ENCODE measurements at regions not wholly inside any gene's neighbourhood (a gene's known extent, or its start where the extent isn't known, plus 50 kb on each side); places are given as distances from the start of the nearest gene placed in this dataset.

DNA sequence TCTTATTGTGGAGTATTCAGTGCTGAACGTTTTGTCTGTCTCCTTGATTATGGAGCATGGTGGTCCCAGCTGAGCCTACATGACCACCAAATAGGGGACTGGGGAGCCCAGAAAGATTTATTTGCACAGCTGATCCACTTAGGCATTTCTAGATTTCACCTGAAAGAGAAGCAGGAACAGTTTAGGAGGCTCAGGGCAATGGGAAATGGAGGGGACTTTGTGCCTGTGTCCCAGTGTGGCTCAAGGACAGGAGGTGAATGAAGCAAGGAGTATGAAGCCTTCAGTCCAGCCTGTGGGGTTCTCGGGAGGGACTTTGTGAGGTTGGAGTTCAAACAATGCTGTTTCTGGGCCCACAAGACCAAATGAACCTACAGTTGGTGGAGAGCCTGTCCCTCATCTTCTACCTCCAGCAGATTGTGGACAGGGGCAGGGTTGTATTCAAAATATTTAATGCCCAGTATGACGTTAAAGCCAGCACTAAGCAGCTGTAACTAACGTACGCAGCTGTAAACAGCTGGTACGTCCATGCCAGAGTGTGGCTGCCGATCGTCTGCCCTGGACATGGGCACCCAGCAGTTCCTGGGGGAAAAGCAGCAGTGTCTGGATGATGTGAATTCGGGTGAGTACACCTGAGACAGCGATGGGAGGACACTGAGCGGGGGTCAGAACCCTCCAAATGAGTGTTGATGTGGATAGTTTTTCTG lies 164.9 kb upstream of the RAB4A start:
- no peak for DNase-seq (ENCODE audit: low spot score)

GRCh38 chr1:229106526-229107125 lies 164.3 kb upstream of the RAB4A start:
- DNase-seq (ENCODE audit: low spot score) = no peak

DNA sequence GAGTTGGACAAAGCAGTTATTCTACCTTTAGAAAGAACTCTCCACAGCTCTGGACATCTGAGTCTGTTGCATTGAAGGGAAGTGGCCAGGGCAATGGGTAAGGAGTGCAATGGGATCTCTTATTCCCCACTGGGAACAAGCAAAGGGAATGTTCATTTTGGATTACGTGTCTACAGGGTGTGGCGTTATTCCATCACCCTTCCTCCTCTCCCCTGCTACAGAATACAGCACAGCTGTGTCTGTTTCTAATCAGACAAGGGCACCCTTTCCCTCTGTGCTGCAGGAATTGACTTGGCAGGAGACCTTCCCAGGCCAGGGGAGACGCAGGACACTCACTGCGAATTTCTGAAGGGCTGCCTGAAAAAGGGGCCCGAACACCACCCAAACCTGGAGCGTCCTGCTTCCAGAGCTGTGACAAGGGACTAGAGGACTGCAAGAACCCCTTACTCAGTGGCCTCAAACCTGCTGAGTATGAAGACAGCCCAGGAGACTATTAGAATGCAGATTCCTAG lies 163.6 kb upstream of the RAB4A start:
- no peak for DNase-seq (ENCODE audit: low spot score)

DNA sequence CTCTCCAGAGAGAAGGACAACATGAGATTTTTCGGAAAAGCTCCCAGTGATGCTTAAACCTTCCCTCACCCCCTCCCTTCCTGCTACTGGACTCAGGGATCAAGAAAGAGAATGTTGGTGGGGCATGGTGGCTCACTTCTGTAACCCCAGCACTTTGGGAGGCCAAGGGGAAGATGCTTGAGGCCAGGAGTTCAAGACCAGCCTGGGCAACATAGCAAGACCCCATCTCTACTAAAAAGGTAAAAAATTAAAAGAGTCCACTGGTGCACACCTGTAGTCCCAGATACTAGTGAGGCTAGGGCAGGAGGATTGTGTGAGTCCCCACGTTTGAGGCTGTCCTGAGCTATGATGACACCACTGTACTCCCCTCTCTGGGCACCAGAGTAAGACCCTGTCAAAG lies 162.9 kb upstream of the RAB4A start:
- no peak for DNase-seq (ENCODE audit: low spot score)

GRCh38 chr1:229108598-229109201 lies 162.2 kb upstream of the RAB4A start:
- DNase-seq (ENCODE audit: low spot score) = no peak

DNA sequence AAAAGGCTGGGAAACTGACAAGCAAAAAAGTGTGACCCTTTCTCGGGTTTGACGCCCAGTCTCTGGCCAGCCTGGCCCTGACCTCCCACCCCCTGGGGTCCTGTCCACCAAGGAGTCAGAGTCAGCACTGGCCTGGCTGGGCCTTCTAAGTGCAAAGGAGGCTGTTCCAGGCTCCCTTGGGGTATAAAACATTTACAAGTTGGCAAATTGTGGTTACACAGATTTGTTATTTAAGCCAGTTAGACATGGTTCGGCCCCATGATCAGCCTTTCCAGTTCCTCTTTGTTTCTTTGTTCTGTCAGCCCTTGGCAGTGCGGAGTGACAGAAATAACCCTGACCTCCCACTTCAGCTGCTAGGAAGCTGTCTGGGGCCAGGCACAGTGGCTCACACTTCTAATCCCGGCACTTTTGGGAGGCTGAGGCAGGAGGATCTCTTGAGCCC lies 161.6 kb upstream of the RAB4A start:
- no peak for DNase-seq (ENCODE audit: low spot score)

- no peak for DNase-seq (ENCODE audit: low spot score)
Observed at GRCh38 chr1:229110986-229111385, 159.9 kb upstream of the RAB4A start.

DNA sequence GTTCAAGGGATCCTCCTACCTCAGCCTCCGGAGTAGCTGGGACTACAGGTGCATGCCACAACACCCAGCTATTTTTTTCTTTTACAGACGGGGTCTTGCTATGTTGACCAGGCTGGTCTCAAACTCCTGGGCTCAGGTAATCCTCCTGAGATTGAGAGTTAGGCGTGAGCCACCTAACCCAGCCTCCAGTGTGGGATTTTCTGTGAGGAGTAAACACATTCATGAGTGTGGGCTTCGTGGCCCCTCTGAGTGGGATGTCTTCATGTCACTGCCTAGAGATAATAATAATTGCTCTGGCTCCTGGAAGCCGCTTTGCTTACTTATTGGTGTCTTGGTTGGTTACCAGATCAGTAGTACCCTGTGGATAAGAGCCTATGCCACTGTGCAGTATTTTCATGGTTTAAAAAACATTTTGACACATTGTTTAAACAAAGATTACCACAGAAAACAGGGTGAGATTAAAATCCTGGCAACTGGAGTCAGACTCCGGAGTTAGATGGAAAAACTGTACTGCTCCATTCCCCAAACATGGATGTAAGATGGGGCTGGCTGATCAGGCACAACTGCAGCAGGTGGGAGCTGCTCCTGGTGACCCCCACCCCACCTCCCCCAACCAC lies 159.1 kb upstream of the RAB4A start:
- DNase-seq (ENCODE audit: low spot score) = no peak

DNA sequence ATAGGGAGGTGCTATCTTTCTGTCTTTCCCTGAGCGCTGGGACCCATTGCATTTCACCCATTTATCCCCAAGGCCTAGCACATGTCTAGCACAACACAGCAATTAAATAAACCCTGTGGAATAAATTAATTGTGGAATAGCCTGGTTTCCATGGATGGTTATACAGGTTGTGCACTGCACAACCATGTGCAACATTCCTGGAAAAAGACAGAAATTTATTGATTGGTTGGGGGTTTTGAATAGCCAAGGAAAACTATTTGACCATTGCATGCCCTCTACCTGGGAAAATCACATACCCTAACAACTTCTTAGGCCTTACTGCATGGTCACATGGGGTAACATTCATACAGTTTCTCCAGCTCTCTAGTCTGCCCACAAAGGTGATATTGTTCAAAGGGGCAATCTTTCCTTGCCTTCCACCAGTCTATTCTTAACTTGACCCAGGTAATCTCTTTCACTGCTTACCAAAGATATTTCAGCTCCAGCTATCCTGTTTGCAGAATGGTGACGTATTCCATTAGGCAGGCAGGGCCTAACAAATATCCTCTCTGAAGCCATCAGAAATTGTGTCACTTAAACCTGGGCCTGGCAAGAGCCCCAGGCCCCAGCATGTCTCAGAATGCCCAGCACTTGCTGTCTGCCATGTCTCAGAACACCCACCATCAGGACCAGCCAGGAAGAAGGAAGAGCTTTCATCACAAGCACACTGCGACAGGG lies 157.9 kb upstream of the RAB4A start:
- DNase-seq (ENCODE audit: low spot score) = no peak

- DNase-seq (ENCODE audit: low spot score) = no peak
Observed at GRCh38 chr1:229114315-229114714, 156.6 kb upstream of the RAB4A start.

DNA sequence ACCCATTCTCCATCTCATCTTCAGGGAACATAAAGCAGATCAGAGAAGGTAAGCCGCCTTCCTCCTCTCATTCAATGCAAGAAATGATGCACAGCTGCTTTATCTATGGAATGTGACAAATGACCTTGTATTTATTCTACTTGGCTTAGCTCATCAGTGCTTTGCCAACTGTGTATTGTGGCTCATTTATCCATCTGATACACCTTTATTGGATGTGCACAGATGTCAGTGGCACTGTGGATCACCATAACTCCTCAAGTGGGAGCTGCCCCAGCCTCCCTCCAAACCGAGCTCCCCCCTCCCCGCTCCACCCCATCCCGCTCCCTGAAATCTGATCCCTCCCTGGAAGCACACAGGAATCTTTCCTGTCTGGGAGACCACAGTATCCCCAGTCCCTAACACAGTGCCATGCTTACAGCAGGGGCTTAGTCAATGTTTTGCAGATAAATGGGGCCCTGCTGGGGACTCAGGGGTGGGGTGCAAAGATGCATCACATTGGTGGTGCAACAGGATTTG lies 156.0 kb upstream of the RAB4A start:
- DNase-seq (ENCODE audit: low spot score) = no peak

GRCh38 chr1:229116114-229116513 lies 154.8 kb upstream of the RAB4A start:
- DNase-seq (ENCODE audit: low spot score) = no peak

DNA sequence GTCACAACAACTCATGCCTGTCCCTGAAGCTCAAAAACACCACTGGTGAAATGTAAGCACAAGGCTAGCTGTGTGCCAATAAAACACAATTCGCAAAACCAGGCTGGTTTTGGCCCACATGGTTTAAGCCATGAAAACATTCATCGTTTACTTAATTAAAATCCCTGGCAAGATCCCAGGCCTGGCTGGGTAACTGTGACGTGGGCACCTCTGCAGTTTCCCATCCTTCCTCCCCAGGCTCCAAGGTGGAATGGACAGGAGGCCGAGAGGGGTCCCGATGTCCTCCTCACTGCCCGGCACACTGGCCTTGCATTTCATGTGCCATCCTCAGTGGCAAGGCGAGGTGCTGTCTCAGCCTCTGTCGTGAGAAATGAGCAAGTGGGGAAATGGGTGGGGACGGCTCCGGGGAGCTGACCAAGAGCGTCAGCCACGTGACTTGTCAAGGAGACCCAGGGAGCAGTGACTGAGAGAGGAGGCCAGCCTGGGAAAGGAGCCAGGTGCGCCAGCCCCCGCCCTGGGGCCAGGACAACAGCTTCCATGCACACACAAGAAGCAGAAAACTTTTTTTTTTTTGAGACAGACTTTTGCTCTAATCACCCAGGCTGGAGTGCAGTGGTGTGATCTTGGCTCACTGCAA lies 153.1 kb upstream of the RAB4A start:
- no peak for DNase-seq (ENCODE audit: low spot score)

GRCh38 chr1:229118477-229119061 lies 152.3 kb upstream of the RAB4A start:
- no peak for DNase-seq (ENCODE audit: low spot score)

DNA sequence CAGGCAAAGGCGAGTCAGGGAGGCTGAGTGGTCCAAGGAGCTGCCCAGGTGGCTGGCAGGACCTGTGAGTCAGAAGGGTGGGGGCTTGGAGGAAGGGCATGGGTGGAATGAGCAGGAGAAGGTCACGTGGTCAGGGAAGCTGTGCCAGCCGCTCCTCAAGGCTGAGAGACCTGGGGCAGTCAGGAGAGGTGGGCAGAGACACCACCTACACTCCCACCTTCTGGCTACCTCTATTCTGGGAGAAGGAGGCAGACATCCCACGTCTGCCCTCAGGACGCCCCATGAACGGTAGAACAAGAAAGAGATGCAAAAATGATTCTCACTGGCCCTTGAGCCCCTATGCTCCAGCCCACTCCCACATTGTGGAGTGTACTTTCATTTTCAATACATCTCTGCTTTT lies 151.8 kb upstream of the RAB4A start:
- no peak for DNase-seq (ENCODE audit: low spot score)

DNA sequence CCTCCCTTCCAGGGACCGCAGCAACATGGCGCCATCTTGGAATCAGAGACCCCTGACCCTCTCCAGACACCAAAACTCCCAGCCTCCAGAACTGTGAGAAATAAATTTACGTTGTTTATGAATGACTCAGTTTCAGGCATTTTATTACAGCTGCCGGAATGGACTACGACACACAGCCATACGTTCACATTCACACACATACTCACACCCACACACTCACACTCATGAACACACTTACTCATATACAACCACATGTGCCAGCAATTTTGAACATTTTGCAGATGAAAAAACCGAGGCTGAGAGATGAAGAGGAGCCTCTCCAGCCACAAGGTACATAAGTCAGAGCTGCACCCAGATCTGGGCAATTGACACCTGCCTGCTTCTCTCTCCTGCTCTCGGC lies 151.0 kb upstream of the RAB4A start:
- no peak for DNase-seq (ENCODE audit: low spot score)

GRCh38 chr1:229121845-229122436 lies 149.0 kb upstream of the RAB4A start:
- peak; percentile 31 for DNase-seq (ENCODE audit: low spot score)

DNA sequence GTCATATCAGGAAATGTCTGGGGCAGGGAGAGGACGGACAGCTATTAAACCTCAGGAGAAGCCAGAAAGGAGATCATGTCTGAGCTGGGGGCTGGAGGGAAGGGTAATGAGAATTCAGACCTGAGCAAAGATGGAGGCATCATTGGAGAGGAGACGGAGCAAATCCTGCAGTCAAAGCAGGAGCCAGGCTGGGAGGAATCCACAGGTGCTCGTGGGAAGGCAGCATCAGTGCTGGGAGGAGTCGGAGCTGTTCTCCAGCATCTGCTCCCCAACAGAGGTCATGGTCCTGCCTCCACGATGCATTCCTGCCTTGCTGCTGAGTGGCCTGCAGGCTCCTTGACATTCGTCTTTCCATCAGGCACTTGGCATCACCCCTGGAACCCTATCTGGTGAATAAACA lies 148.3 kb upstream of the RAB4A start:
- no peak for DNase-seq (ENCODE audit: low spot score)

- DNase-seq (ENCODE audit: low spot score) = no peak
Observed at GRCh38 chr1:229124116-229124515, 146.8 kb upstream of the RAB4A start.

DNA sequence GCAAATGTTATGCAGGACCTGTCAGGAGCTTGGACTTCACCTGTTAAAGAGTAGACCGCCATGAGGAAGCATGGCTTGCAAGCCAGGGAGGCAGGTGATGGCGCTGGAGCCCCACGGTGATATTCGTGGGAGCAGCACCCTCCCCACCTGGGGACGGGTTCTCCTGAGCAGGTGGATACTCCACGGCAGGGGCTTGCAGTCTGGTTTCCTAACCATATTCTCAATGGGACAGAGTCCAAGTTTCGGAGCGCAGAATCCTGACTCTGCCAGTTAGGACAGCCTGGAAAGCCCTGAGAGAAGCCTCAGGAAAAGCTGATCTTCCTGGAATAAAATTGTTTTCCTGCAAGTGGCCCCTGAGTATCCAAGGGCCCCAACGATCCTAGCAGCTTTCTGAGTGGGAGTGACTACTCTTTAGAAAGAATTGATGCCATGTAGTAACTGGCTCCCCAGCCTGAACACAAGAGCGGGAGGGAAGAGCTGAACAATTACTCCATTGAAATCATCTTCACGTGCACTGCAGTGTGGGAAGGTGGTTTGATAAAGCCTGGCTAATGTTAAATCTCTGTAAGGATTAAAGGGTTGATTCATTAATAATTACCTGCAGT lies 146.3 kb upstream of the RAB4A start:
- DNase-seq (ENCODE audit: low spot score) = no peak
